ENCODE measurements at regions not wholly inside any gene's neighbourhood (a gene's known extent, or its start where the extent isn't known, plus 50 kb on each side); places are given as distances from the start of the nearest gene placed in this dataset.
"Not testable (repeated sequence)": the region's sequence is repeated elsewhere in the genome, so short reads cannot be mapped to it uniquely, and the experiment has no call there.

DNA sequence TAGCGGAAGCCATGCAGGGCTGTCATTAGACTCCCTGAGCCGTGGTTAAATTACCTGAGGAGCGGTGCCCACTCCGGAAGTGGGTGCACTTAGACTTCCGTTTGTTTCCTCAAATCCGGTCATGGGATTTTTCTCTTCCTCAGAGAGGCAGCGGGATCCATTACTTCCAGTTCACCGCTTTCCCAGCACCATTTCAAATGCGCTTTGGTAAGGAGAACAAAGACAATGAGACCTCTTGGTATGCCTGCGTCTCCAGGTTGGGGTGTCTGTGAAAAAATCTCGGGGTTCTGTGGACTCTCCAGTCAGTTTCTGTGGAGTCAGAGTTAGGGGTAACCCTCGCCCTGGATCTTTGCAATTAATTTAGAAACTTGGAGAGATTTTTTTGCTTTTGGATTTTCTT, 132.3 kb upstream of the PTPRG start:
- H3K36me3 Mint-ChIP-seq: no peaks in the 10 kb centered on the region
- ATAC-seq (no peak), DNase-seq (ENCODE audit: low spot score) (no peak)
- no peaks in the 10 kb centered on the region for H3K27me3 Mint-ChIP-seq (ENCODE audit: low read depth)
- ChIA-PET POLR2A (no interaction called here), CTCF (no interaction called here)
- TF ChIP-seq GABPB1 (CRISPR knock-in tag; IDR thresholded peaks at IDR 0.05): no peak
- H3K9me3 Mint-ChIP-seq: no peaks in the 10 kb centered on the region
- H3K27ac Mint-ChIP-seq: no peak overlapping the region
- no peaks in the 10 kb centered on the region for H3K4me1 Mint-ChIP-seq
- H3K4me3 Mint-ChIP-seq: no peak overlapping the region

DNA sequence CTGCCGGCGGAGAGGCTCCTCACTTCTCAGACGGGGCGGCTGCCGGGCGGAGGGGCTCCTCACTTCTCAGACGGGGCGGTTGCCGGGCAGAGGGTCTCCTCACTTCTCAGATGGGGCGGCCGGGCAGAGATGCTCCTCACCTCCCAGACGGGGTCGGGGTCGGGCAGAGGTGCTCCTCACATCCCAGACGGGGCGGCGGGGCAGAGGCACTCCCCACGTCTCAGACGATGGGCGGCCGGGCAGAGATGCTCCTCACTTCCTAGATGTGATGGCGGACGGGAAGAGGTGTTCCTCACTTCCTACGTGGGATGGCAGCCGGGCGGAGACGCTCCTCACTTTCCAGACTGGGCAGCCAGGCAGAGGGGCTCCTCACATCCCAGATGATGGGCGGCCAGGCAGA, 126.5 kb upstream of the PTPRG start:
- peaks cover 24% of the 10 kb centered on the region for H3K9me3 Mint-ChIP-seq
- ATAC-seq; CTCF ChIA-PET; H3K27ac Mint-ChIP-seq; H3K4me1 Mint-ChIP-seq; DNase-seq (ENCODE audit: low spot score); H3K4me3 Mint-ChIP-seq; POLR2A ChIA-PET; H3K27me3 Mint-ChIP-seq (ENCODE audit: low read depth): not testable (repeated sequence)
- H3K36me3 Mint-ChIP-seq: peaks cover 19% of the 10 kb centered on the region

DNA sequence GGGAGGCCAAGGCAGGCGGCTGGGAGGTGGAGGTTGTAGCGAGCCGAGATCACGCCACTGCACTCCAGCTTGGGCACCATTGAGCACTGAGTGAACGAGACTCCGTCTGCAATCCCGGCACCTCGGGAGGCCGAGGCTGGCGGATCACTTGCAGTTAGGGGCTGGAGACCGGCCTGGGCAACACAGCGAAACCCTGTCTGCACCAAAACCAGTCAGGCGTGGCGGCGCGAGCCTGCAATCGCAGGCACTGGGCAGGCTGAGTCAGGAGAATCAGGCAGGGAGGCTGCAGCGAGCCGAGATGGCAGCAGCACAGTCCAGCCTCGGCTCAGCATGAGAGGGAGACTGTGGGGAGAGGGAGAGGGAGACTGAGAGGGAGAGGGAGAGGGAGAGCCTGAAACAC, 126.0 kb upstream of the PTPRG start:
- POLR2A ChIA-PET; H3K4me1 Mint-ChIP-seq; H3K27ac Mint-ChIP-seq; DNase-seq (ENCODE audit: low spot score); H3K27me3 Mint-ChIP-seq (ENCODE audit: low read depth); H3K4me3 Mint-ChIP-seq; ATAC-seq; CTCF ChIA-PET: not testable (repeated sequence)
- Mint-ChIP-seq H3K36me3 (peaks cover 19% of the 10 kb centered on the region), H3K9me3 (peaks cover 24% of the 10 kb centered on the region)

DNA sequence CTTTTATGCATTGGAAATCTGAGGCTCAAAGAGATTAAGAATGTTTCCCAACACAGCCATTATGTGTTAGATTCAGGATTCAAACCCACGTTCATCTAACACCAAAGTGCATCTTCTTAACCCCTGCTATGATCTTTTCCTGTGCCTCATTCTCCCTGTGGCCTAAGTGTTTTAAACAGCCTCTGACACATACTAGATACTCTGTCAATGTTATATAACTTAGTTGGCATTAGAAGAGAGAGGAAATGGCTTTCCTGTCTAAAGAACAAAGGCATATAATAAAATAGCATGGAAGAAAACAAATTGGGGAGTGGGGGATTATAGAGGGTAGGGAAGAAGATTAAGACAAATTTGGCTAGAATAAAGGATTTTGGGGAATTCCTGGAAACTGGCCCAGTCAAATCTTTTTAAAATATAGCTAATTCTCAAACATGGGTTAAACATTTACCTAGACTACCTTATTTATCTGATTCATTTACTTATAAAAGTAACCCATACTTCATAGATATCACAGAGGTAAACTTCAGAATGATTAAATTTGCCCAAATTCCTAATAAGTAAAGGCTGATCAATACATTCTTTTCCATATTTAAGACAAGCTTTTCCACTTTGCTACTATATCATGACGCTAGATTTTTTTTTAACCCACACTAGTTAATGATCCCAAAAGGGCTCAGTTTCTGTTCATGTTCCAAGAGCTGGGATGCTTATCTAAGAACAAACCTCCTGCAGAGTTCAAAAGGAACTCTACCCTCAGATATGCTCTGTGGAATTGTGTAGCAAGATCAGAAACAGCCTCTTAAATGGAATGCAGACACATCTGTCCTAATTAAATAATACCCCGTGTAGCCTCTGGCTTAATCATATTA, 122.9 kb upstream of the PTPRG start:
- peaks cover 29% of the 10 kb centered on the region for H3K9me3 Mint-ChIP-seq
- no peak overlapping the region for H3K4me3 Mint-ChIP-seq
- H3K4me1 Mint-ChIP-seq: no peaks in the 10 kb centered on the region
- ATAC-seq (no peak), DNase-seq (ENCODE audit: low spot score) (no peak)
- peaks cover 5% of the 10 kb centered on the region for H3K27me3 Mint-ChIP-seq (ENCODE audit: low read depth)
- ChIA-PET CTCF (no interaction called here), POLR2A (no interaction called here)
- no peak overlapping the region for H3K27ac Mint-ChIP-seq
- H3K36me3 Mint-ChIP-seq: peaks cover 19% of the 10 kb centered on the region
- TF ChIP-seq, protein P1, sequence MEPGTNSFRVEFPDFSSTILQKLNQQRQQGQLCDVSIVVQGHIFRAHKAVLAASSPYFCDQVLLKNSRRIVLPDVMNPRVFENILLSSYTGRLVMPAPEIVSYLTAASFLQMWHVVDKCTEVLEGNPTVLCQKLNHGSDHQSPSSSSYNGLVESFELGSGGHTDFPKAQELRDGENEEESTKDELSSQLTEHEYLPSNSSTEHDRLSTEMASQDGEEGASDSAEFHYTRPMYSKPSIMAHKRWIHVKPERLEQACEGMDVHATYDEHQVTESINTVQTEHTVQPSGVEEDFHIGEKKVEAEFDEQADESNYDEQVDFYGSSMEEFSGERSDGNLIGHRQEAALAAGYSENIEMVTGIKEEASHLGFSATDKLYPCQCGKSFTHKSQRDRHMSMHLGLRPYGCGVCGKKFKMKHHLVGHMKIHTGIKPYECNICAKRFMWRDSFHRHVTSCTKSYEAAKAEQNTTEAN (CRISPR knock-in tag; IDR thresholded peaks at IDR 0.05): no peak
- TF ChIP-seq, protein P2, sequence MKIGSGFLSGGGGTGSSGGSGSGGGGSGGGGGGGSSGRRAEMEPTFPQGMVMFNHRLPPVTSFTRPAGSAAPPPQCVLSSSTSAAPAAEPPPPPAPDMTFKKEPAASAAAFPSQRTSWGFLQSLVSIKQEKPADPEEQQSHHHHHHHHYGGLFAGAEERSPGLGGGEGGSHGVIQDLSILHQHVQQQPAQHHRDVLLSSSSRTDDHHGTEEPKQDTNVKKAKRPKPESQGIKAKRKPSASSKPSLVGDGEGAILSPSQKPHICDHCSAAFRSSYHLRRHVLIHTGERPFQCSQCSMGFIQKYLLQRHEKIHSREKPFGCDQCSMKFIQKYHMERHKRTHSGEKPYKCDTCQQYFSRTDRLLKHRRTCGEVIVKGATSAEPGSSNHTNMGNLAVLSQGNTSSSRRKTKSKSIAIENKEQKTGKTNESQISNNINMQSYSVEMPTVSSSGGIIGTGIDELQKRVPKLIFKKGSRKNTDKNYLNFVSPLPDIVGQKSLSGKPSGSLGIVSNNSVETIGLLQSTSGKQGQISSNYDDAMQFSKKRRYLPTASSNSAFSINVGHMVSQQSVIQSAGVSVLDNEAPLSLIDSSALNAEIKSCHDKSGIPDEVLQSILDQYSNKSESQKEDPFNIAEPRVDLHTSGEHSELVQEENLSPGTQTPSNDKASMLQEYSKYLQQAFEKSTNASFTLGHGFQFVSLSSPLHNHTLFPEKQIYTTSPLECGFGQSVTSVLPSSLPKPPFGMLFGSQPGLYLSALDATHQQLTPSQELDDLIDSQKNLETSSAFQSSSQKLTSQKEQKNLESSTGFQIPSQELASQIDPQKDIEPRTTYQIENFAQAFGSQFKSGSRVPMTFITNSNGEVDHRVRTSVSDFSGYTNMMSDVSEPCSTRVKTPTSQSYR (CRISPR knock-in tag; IDR thresholded peaks at IDR 0.05): no peak
- TF ChIP-seq ZNF263 (CRISPR knock-in tag; IDR thresholded peaks at IDR 0.05; ENCODE audit: low read depth): no peak
- TF ChIP-seq ESRRA (CRISPR knock-in tag; IDR thresholded peaks at IDR 0.05; ENCODE audit: borderline replicate concordance): no peak
- TF ChIP-seq, protein P3, sequence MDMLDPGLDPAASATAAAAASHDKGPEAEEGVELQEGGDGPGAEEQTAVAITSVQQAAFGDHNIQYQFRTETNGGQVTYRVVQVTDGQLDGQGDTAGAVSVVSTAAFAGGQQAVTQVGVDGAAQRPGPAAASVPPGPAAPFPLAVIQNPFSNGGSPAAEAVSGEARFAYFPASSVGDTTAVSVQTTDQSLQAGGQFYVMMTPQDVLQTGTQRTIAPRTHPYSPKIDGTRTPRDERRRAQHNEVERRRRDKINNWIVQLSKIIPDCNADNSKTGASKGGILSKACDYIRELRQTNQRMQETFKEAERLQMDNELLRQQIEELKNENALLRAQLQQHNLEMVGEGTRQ (CRISPR knock-in tag; IDR thresholded peaks at IDR 0.05): no peak
- TF ChIP-seq TEAD1 (CRISPR knock-in tag; IDR thresholded peaks at IDR 0.05): no peak
- TF ChIP-seq, protein P4, sequence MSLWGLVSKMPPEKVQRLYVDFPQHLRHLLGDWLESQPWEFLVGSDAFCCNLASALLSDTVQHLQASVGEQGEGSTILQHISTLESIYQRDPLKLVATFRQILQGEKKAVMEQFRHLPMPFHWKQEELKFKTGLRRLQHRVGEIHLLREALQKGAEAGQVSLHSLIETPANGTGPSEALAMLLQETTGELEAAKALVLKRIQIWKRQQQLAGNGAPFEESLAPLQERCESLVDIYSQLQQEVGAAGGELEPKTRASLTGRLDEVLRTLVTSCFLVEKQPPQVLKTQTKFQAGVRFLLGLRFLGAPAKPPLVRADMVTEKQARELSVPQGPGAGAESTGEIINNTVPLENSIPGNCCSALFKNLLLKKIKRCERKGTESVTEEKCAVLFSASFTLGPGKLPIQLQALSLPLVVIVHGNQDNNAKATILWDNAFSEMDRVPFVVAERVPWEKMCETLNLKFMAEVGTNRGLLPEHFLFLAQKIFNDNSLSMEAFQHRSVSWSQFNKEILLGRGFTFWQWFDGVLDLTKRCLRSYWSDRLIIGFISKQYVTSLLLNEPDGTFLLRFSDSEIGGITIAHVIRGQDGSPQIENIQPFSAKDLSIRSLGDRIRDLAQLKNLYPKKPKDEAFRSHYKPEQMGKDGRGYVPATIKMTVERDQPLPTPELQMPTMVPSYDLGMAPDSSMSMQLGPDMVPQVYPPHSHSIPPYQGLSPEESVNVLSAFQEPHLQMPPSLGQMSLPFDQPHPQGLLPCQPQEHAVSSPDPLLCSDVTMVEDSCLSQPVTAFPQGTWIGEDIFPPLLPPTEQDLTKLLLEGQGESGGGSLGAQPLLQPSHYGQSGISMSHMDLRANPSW (CRISPR knock-in tag; conservative IDR thresholded peaks at IDR 0.05; ENCODE audit: low read depth): no peak
- no peak for TF ChIP-seq CBFB (CRISPR knock-in tag; IDR thresholded peaks at IDR 0.05; ENCODE audit: low read depth)
- TF ChIP-seq, protein P5, sequence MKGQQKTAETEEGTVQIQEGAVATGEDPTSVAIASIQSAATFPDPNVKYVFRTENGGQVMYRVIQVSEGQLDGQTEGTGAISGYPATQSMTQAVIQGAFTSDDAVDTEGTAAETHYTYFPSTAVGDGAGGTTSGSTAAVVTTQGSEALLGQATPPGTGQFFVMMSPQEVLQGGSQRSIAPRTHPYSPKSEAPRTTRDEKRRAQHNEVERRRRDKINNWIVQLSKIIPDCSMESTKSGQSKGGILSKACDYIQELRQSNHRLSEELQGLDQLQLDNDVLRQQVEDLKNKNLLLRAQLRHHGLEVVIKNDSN (CRISPR knock-in tag; IDR thresholded peaks at IDR 0.05): no peak
- TF ChIP-seq SOX15 (CRISPR knock-in tag; IDR thresholded peaks at IDR 0.05): no peak
- TF ChIP-seq, protein P6, sequence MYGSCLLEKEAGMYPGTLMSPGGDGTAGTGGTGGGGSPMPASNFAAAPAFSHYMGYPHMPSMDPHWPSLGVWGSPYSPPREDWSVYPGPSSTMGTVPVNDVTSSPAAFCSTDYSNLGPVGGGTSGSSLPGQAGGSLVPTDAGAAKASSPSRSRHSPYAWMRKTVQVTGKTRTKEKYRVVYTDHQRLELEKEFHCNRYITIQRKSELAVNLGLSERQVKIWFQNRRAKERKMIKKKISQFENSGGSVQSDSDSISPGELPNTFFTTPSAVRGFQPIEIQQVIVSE (CRISPR knock-in tag; IDR thresholded peaks at IDR 0.05; ENCODE audit: borderline replicate concordance): no peak
- TF ChIP-seq JAZF1 (CRISPR knock-in tag; IDR thresholded peaks at IDR 0.05): no peak
- TF ChIP-seq, protein P7, sequence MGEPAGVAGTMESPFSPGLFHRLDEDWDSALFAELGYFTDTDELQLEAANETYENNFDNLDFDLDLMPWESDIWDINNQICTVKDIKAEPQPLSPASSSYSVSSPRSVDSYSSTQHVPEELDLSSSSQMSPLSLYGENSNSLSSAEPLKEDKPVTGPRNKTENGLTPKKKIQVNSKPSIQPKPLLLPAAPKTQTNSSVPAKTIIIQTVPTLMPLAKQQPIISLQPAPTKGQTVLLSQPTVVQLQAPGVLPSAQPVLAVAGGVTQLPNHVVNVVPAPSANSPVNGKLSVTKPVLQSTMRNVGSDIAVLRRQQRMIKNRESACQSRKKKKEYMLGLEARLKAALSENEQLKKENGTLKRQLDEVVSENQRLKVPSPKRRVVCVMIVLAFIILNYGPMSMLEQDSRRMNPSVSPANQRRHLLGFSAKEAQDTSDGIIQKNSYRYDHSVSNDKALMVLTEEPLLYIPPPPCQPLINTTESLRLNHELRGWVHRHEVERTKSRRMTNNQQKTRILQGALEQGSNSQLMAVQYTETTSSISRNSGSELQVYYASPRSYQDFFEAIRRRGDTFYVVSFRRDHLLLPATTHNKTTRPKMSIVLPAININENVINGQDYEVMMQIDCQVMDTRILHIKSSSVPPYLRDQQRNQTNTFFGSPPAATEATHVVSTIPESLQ (CRISPR knock-in tag; IDR thresholded peaks at IDR 0.05): no peak
- TF ChIP-seq, protein P8, sequence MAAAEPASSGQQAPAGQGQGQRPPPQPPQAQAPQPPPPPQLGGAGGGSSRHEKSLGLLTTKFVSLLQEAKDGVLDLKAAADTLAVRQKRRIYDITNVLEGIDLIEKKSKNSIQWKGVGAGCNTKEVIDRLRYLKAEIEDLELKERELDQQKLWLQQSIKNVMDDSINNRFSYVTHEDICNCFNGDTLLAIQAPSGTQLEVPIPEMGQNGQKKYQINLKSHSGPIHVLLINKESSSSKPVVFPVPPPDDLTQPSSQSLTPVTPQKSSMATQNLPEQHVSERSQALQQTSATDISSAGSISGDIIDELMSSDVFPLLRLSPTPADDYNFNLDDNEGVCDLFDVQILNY (CRISPR knock-in tag; IDR thresholded peaks at IDR 0.05): no peak
